Fibroblast of lung (primary cell): ENCODE measurements at regions not wholly inside any gene's neighbourhood (a gene's known extent, or its start where the extent isn't known, plus 50 kb on each side); places are given as distances from the start of the nearest gene placed in this dataset.

Source experiments
- EZH2 ChIP-seq: IDR thresholded peaks from 2 replicates; pipeline ENCODE4 v1.5.1; 2012; ENCODE audit warnings: low read length, control low read depth, mild to moderate bottlenecking; ENCODE audit errors: missing control alignments
- TF ChIP-seq, protein P1 (sequence below), 2 donors: IDR thresholded peaks in 1 of 2; conservative IDR thresholded peaks in 1 of 2; 1 replicate in 1 of 2; 2 replicates in 1 of 2; pipeline ENCODE4 v1.5.1; 2011 to 2012; ENCODE audit warnings: low read length in 2 of 2, control low read depth in 1 of 2, inconsistent platforms in 1 of 2, low read depth in 1 of 2, mild to moderate bottlenecking in 1 of 2

GRCh38 chr5:145499483-145499882, 335.7 kb downstream of the PRELID2 start:
- TF ChIP-seq, protein P1, sequence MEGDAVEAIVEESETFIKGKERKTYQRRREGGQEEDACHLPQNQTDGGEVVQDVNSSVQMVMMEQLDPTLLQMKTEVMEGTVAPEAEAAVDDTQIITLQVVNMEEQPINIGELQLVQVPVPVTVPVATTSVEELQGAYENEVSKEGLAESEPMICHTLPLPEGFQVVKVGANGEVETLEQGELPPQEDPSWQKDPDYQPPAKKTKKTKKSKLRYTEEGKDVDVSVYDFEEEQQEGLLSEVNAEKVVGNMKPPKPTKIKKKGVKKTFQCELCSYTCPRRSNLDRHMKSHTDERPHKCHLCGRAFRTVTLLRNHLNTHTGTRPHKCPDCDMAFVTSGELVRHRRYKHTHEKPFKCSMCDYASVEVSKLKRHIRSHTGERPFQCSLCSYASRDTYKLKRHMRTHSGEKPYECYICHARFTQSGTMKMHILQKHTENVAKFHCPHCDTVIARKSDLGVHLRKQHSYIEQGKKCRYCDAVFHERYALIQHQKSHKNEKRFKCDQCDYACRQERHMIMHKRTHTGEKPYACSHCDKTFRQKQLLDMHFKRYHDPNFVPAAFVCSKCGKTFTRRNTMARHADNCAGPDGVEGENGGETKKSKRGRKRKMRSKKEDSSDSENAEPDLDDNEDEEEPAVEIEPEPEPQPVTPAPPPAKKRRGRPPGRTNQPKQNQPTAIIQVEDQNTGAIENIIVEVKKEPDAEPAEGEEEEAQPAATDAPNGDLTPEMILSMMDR (conservative IDR thresholded peaks at IDR 0.05 in 1 of 2, IDR thresholded peaks at IDR 0.05 in 1 of 2; ENCODE audit: low read depth in 1 of 2, low read length in 2 of 2) = no peak
- no peak for TF ChIP-seq EZH2
